ENCODE measurements at regions not wholly inside any gene's neighbourhood (a gene's known extent, or its start where the extent isn't known, plus 50 kb on each side); places are given as distances from the start of the nearest gene placed in this dataset.
"Not testable (repeated sequence)": the region's sequence is repeated elsewhere in the genome, so short reads cannot be mapped to it uniquely, and the experiment has no call there.

DNA sequence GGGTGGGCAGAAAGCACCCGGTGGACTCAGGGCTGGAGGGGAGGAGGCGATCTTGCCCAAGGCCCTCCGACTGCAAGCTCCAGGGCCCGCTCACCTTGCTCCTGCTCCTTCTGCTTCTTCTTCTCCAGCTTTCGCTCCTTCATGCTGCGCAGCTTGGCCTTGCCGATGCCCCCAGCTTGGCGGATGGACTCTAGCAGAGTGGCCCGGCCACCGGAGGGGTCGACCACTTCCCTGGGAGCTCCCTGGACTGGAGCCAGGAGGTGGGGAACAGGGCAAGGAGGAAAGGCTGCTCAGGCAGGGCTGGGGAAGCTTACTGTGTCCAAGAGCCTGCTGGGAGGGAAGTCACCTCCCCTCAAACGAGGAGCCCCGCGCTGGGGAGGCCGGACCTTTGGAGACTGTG is 265.3 kb downstream of the OR4F29 start:
- in situ Hi-C loops (cut with HindIII; ENCODE audit: low pct_unique_long_range_greater_than_20kb, low sequenced_read_pairs); H3K27ac ChIP-seq (ENCODE audit: low read length); BruUV-seq (replicated peaks); ATAC-seq; intact Hi-C loops (cut with micrococcal nuclease; ENCODE audit: unreplicated experiment); H3K9me3 ChIP-seq (ENCODE audit: control insufficient read depth, insufficient read depth, low read depth, low read length); H3K4me1 ChIP-seq (ENCODE audit: control insufficient read depth, insufficient read depth, low read length); H3K36me3 ChIP-seq (ENCODE audit: control insufficient read depth, insufficient read depth, low read length); CTCF ChIA-PET; H3K4me3 ChIP-seq (ENCODE audit: low read depth in 2 of 2, low read length in 2 of 2); POLR2A ChIA-PET; H3K27me3 ChIP-seq (ENCODE audit: control insufficient read depth, insufficient read depth, low read length); DNase-seq (ENCODE audit: low read depth, low spot score): not testable (repeated sequence)
- TF ChIP-seq, protein P1, sequence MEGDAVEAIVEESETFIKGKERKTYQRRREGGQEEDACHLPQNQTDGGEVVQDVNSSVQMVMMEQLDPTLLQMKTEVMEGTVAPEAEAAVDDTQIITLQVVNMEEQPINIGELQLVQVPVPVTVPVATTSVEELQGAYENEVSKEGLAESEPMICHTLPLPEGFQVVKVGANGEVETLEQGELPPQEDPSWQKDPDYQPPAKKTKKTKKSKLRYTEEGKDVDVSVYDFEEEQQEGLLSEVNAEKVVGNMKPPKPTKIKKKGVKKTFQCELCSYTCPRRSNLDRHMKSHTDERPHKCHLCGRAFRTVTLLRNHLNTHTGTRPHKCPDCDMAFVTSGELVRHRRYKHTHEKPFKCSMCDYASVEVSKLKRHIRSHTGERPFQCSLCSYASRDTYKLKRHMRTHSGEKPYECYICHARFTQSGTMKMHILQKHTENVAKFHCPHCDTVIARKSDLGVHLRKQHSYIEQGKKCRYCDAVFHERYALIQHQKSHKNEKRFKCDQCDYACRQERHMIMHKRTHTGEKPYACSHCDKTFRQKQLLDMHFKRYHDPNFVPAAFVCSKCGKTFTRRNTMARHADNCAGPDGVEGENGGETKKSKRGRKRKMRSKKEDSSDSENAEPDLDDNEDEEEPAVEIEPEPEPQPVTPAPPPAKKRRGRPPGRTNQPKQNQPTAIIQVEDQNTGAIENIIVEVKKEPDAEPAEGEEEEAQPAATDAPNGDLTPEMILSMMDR (IDR thresholded peaks at IDR 0.05), result peak; percentile 13; the same call in 1 of the 2 replicates

DNA sequence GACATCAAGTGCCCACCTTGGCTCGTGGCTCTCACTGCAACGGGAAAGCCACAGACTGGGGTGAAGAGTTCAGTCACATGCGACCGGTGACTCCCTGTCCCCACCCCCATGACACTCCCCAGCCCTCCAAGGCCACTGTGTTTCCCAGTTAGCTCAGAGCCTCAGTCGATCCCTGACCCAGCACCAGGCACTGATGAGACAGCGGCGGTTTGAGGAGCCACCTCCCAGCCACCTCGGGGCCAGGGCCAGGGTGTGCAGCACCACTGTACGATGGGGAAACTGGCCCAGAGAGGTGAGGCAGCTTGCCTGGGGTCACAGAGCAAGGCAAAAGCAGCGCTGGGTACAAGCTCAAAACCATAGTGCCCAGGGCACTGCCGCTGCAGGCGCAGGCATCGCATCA is 266.0 kb downstream of the OR4F29 start:
- BruUV-seq (replicated peaks); intact Hi-C loops (cut with micrococcal nuclease; ENCODE audit: unreplicated experiment); in situ Hi-C loops (cut with HindIII; ENCODE audit: low pct_unique_long_range_greater_than_20kb, low sequenced_read_pairs); H3K27ac ChIP-seq (ENCODE audit: low read length); H3K27me3 ChIP-seq (ENCODE audit: control insufficient read depth, insufficient read depth, low read length); H3K4me1 ChIP-seq (ENCODE audit: control insufficient read depth, insufficient read depth, low read length); H3K4me3 ChIP-seq (ENCODE audit: low read depth in 2 of 2, low read length in 2 of 2); H3K9me3 ChIP-seq (ENCODE audit: control insufficient read depth, insufficient read depth, low read depth, low read length); H3K36me3 ChIP-seq (ENCODE audit: control insufficient read depth, insufficient read depth, low read length); CTCF ChIA-PET; DNase-seq (ENCODE audit: low read depth, low spot score); POLR2A ChIA-PET; ATAC-seq: not testable (repeated sequence)

DNA sequence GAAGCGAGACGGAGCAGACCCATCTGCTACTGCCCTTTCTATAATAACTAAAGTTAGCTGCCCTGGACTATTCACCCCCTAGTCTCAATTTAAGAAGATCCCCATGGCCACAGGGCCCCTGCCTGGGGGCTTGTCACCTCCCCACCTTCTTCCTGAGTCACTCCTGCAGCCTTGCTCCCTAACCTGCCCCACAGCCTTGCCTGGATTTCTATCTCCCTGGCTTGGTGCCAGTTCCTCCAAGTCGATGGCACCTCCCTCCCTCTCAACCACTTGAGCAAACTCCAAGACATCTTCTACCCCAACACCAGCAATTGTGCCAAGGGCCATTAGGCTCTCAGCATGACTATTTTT is 267.2 kb downstream of the OR4F29 start:
- H3K27ac ChIP-seq (ENCODE audit: low read length); intact Hi-C loops (cut with micrococcal nuclease; ENCODE audit: unreplicated experiment); ATAC-seq; H3K4me3 ChIP-seq (ENCODE audit: low read depth in 2 of 2, low read length in 2 of 2); H3K9me3 ChIP-seq (ENCODE audit: control insufficient read depth, insufficient read depth, low read depth, low read length); H3K36me3 ChIP-seq (ENCODE audit: control insufficient read depth, insufficient read depth, low read length); in situ Hi-C loops (cut with HindIII; ENCODE audit: low pct_unique_long_range_greater_than_20kb, low sequenced_read_pairs); CTCF ChIA-PET; BruUV-seq (replicated peaks); H3K4me1 ChIP-seq (ENCODE audit: control insufficient read depth, insufficient read depth, low read length); H3K27me3 ChIP-seq (ENCODE audit: control insufficient read depth, insufficient read depth, low read length); POLR2A ChIA-PET; DNase-seq (ENCODE audit: low read depth, low spot score): not testable (repeated sequence)

DNA sequence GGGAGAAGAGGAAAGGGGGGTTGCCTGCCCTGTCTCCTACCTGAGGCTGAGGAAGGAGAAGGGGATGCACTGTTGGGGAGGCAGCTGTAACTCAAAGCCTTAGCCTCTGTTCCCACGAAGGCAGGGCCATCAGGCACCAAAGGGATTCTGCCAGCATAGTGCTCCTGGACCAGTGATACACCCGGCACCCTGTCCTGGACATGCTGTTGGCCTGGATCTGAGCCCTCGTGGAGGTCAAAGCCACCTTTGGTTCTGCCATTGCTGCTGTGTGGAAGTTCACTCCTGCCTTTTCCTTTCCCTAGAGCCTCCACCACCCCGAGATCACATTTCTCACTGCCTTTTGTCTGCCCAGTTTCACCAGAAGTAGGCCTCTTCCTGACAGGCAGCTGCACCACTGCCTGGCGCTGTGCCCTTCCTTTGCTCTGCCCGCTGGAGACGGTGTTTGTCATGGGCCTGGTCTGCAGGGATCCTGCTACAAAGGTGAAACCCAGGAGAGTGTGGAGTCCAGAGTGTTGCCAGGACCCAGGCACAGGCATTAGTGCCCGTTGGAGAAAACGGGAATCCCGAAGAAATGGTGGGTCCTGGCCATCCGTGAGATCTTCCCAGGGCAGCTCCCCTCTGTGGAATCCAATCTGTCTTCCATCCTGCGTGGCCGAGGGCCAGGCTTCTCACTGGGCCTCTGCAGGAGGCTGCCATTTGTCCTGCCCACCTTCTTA is 267.7 kb downstream of the OR4F29 start:
- H3K27me3 ChIP-seq (ENCODE audit: control insufficient read depth, insufficient read depth, low read length); H3K36me3 ChIP-seq (ENCODE audit: control insufficient read depth, insufficient read depth, low read length); ATAC-seq; DNase-seq (ENCODE audit: low read depth, low spot score); H3K4me1 ChIP-seq (ENCODE audit: control insufficient read depth, insufficient read depth, low read length); in situ Hi-C loops (cut with HindIII; ENCODE audit: low pct_unique_long_range_greater_than_20kb, low sequenced_read_pairs); H3K9me3 ChIP-seq (ENCODE audit: control insufficient read depth, insufficient read depth, low read depth, low read length); CTCF ChIA-PET; POLR2A ChIA-PET; BruUV-seq (replicated peaks); H3K4me3 ChIP-seq (ENCODE audit: low read depth in 2 of 2, low read length in 2 of 2); intact Hi-C loops (cut with micrococcal nuclease; ENCODE audit: unreplicated experiment); H3K27ac ChIP-seq (ENCODE audit: low read length): not testable (repeated sequence)

DNA sequence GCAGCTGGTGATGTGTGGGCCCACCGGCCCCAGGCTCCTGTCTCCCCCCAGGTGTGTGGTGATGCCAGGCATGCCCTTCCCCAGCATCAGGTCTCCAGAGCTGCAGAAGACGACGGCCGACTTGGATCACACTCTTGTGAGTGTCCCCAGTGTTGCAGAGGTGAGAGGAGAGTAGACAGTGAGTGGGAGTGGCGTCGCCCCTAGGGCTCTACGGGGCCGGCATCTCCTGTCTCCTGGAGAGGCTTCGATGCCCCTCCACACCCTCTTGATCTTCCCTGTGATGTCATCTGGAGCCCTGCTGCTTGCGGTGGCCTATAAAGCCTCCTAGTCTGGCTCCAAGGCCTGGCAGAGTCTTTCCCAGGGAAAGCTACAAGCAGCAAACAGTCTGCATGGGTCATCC is 268.4 kb downstream of the OR4F29 start:
- POLR2A ChIA-PET; DNase-seq (ENCODE audit: low read depth, low spot score); BruUV-seq (replicated peaks); H3K27ac ChIP-seq (ENCODE audit: low read length); H3K27me3 ChIP-seq (ENCODE audit: control insufficient read depth, insufficient read depth, low read length); H3K36me3 ChIP-seq (ENCODE audit: control insufficient read depth, insufficient read depth, low read length); ATAC-seq; intact Hi-C loops (cut with micrococcal nuclease; ENCODE audit: unreplicated experiment); in situ Hi-C loops (cut with HindIII; ENCODE audit: low pct_unique_long_range_greater_than_20kb, low sequenced_read_pairs); H3K4me3 ChIP-seq (ENCODE audit: low read depth in 2 of 2, low read length in 2 of 2); CTCF ChIA-PET; H3K4me1 ChIP-seq (ENCODE audit: control insufficient read depth, insufficient read depth, low read length); H3K9me3 ChIP-seq (ENCODE audit: control insufficient read depth, insufficient read depth, low read depth, low read length): not testable (repeated sequence)

DNA sequence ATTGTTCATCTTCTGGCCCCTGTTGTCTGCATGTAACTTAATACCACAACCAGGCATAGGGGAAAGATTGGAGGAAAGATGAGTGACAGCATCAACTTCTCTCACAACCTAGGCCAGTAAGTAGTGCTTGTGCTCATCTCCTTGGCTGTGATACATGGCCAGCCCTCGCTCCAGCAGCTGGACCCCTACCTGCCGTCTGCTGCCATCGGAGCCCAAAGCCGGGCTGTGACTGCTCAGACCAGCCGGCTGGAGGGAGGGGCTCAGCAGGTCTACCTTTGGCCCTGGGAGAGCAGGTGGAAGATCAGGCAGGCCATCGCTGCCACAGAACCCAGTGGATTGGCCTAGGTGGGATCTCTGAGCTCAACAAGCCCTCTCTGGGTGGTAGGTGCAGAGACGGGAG is 268.8 kb downstream of the OR4F29 start:
- H3K36me3 ChIP-seq (ENCODE audit: control insufficient read depth, insufficient read depth, low read length); H3K4me1 ChIP-seq (ENCODE audit: control insufficient read depth, insufficient read depth, low read length); intact Hi-C loops (cut with micrococcal nuclease; ENCODE audit: unreplicated experiment); CTCF ChIA-PET; H3K27me3 ChIP-seq (ENCODE audit: control insufficient read depth, insufficient read depth, low read length); ATAC-seq; BruUV-seq (replicated peaks); H3K4me3 ChIP-seq (ENCODE audit: low read depth in 2 of 2, low read length in 2 of 2); H3K9me3 ChIP-seq (ENCODE audit: control insufficient read depth, insufficient read depth, low read depth, low read length); POLR2A ChIA-PET; in situ Hi-C loops (cut with HindIII; ENCODE audit: low pct_unique_long_range_greater_than_20kb, low sequenced_read_pairs); H3K27ac ChIP-seq (ENCODE audit: low read length); DNase-seq (ENCODE audit: low read depth, low spot score): not testable (repeated sequence)

Measured in Panc1 (cell line).